ENCODE measurements at regions not wholly inside any gene's neighbourhood (a gene's known extent, or its start where the extent isn't known, plus 50 kb on each side); places are given as distances from the start of the nearest gene placed in this dataset.

GRCh38 chr3:41111011-41111410 lies 88.3 kb upstream of the CTNNB1 start:
- H3K27ac Mint-ChIP-seq (ENCODE audit: unreplicated experiment): no peak overlapping the region
- intact Hi-C loops (cut with micrococcal nuclease; ENCODE audit: unreplicated experiment): no loop called here
- H3K4me1 Mint-ChIP-seq (ENCODE audit: low read depth, unreplicated experiment): no peaks in the 10 kb centered on the region
- H3K36me3 Mint-ChIP-seq (ENCODE audit: insufficient read depth, unreplicated experiment): no peaks in the 10 kb centered on the region
- TF ChIP-seq CTCF (IDR thresholded peaks at IDR 0.05; ENCODE audit: unreplicated experiment): no peak
- H3K27me3 Mint-ChIP-seq (ENCODE audit: unreplicated experiment): peaks cover 9% of the 10 kb centered on the region
- H3K9me3 Mint-ChIP-seq (ENCODE audit: low read depth, unreplicated experiment): no peaks in the 10 kb centered on the region
- BruUV-seq (replicated peaks): no TSS peak
- DNase-seq: no peak
- no peak overlapping the region for H3K4me3 Mint-ChIP-seq (ENCODE audit: low read depth, unreplicated experiment)
- CTCF ChIA-PET: interaction anchor here (0.5 to 0.6 kb wide), 2 partner anchors 321 to 788 kb away, joined by 4 to 6 read pairs; no protein-coding TSS in a partner anchor

DNA sequence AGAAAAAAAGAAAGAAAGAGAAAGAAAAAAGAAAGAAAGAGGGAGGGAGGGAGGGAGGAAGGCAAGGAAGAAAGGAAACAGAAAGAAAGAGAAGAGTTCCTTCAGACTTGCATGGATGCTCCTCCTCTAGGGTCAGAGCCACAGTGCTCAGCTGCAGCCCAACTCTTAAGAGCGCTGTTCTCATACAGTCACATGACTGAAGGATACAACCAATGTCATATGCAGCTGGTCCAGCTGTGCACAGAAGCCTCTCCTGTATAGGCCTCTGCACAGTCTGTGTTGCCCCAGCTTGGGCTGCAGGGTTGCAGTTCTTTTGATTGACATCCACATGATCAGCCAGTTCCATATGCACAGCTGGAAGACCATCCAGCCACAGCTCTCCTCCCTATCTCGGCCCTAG lies 86.8 kb upstream of the CTNNB1 start:
- intact Hi-C loops (cut with micrococcal nuclease; ENCODE audit: unreplicated experiment): no loop called here
- Mint-ChIP-seq H3K27me3 (ENCODE audit: unreplicated experiment) (peaks cover 9% of the 10 kb centered on the region), H3K36me3 (ENCODE audit: insufficient read depth, unreplicated experiment) (no peaks in the 10 kb centered on the region), H3K4me1 (ENCODE audit: low read depth, unreplicated experiment) (peaks cover 7% of the 10 kb centered on the region), H3K9me3 (ENCODE audit: low read depth, unreplicated experiment) (no peaks in the 10 kb centered on the region), H3K27ac (ENCODE audit: unreplicated experiment) (no peak overlapping the region), H3K4me3 (ENCODE audit: low read depth, unreplicated experiment) (no peak overlapping the region)
- TF ChIP-seq CTCF (IDR thresholded peaks at IDR 0.05; ENCODE audit: unreplicated experiment): no peak
- BruUV-seq (replicated peaks): no TSS peak
- CTCF ChIA-PET: interaction anchor here (0.6 kb wide), 1 partner anchor 38 kb away, joined by 5 read pairs; no protein-coding TSS in a partner anchor
- DNase-seq: no peak

- Mint-ChIP-seq H3K9me3 (ENCODE audit: low read depth, unreplicated experiment) (peaks cover 2% of the 10 kb centered on the region), H3K4me1 (ENCODE audit: low read depth, unreplicated experiment) (peaks cover 26% of the 10 kb centered on the region), H3K27ac (ENCODE audit: unreplicated experiment) (no peak overlapping the region), H3K27me3 (ENCODE audit: unreplicated experiment) (peaks cover 15% of the 10 kb centered on the region), H3K4me3 (ENCODE audit: low read depth, unreplicated experiment) (no peak overlapping the region), H3K36me3 (ENCODE audit: insufficient read depth, unreplicated experiment) (peaks cover 6% of the 10 kb centered on the region)
- CTCF ChIA-PET: interaction anchor here (0.6 kb wide), 1 partner anchor 316 kb away, joined by 4 read pairs; no protein-coding TSS in a partner anchor
- TF ChIP-seq CTCF (IDR thresholded peaks at IDR 0.05; ENCODE audit: unreplicated experiment): no peak
- intact Hi-C loops (cut with micrococcal nuclease; ENCODE audit: unreplicated experiment): loop anchor here (5.0 kb wide), 1 partner anchor 87 kb away; no protein-coding TSS in a partner anchor
- no peak for DNase-seq
- BruUV-seq (replicated peaks): no TSS peak
Observed at GRCh38 chr3:41115069-41115468, 84.2 kb upstream of the CTNNB1 start.

DNA sequence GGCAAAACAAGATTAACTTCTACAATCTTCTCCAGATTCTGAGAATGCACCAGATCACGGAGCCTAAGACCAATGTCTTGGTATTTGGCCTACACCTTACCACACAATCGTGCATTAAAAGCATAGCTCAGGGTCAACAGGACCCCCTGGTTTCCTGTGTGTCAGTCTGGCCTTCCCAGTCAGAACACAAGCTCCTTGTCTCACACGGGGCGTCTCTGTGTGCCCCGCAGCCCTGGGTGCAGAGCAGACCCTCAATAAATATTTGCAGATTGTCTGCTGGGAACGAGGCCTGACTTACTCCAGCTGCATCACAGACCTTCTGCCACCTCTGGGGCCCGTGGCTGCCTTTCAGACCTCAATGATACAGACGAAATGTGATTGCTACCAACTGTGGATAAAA lies 82.5 kb upstream of the CTNNB1 start:
- H3K27ac Mint-ChIP-seq (ENCODE audit: unreplicated experiment): peak overlapping the region; percentile 44

More for the DNA sequence above, 82.5 kb upstream of the CTNNB1 start:
- Mint-ChIP-seq H3K4me1 (ENCODE audit: low read depth, unreplicated experiment) (peaks cover 26% of the 10 kb centered on the region), H3K4me3 (ENCODE audit: low read depth, unreplicated experiment) (no peak overlapping the region), H3K36me3 (ENCODE audit: insufficient read depth, unreplicated experiment) (peaks cover 6% of the 10 kb centered on the region), H3K9me3 (ENCODE audit: low read depth, unreplicated experiment) (peaks cover 2% of the 10 kb centered on the region), H3K27me3 (ENCODE audit: unreplicated experiment) (peaks cover 23% of the 10 kb centered on the region)
- DNase-seq: no peak
- CTCF ChIA-PET: no interaction called here
- no TSS peak for BruUV-seq (replicated peaks)
- TF ChIP-seq CTCF (IDR thresholded peaks at IDR 0.05; ENCODE audit: unreplicated experiment): no peak
- intact Hi-C loops (cut with micrococcal nuclease; ENCODE audit: unreplicated experiment): loop anchor here (5.0 kb wide), 1 partner anchor 85 kb away; no protein-coding TSS in a partner anchor

Measured in Calu3 (cell line).